ENCODE measurements at regions not wholly inside any gene's neighbourhood (a gene's known extent, or its start where the extent isn't known, plus 50 kb on each side); places are given as distances from the start of the nearest gene placed in this dataset.

DNA sequence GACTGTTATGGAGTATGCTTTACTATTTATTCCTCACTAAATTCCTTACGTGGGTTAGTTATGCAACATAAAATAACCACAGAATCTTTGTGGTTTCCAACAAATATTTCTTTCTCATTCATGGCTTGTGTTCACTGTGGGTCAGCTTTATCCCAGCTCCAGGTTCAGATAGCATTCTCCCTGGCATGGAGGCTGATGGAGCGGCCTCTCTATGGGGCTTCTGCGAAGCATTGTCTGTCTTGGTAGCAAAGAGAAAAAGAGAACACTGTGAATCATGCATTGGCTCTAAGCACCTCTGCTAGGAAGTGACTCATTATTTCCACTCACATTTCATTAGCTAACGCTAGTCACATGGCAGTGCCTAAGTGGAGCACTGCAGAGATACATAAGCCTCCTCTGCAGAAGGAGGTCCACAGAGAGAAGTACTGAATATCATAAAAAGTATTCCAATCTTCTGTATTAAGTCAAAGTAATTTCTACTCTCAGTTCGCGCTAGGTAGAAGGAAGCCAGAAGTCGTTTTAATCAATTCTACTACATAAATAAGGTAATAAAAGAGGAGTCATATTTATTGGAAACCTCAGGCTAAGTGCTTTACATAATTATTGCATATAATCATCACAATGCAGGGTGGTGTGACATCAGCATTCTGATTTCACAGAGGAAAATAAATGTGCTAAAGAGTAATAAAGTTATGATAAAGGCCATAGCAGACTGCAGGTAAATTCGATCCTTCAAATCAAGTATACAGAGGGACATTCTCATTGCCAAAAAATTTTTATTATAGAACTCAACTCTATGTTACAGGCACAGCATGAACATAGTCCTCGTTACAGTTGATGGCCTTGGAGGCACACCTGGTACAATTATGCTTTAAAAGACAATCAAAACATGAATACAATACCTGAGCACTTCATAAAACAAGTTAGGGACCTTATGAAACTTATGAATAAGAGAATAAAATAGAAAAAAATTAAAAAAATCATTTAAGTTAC, 531.1 kb downstream of the CETN3 start:
- H3K27ac ChIP-seq, result no peak overlapping the region
- intact Hi-C loops (cut with DNase I), result no loop called here
- no peaks in the 10 kb centered on the region for H3K4me1 ChIP-seq

GRCh38 chr5:89871906-89872305, 537.6 kb downstream of the CETN3 start:
- intact Hi-C loops (cut with DNase I), result no loop called here
- Histone ChIP-seq H3K27me3 (no peaks in the 10 kb centered on the region), H3K36me3 (no peaks in the 10 kb centered on the region), H3K4me3 (peak overlapping the region in 1 of 2 donors; percentile 1), H3K9me3 (no peaks in the 10 kb centered on the region), H3K27ac (no peak overlapping the region), H3K4me1 (no peaks in the 10 kb centered on the region)
- DNase-seq (ENCODE audit: low spot score in 2 of 2), result no peak
- no peak for TF ChIP-seq CTCF (IDR thresholded peaks at IDR 0.05)

More for the DNA sequence above, 531.1 kb downstream of the CETN3 start:
- no peak overlapping the region for H3K4me3 ChIP-seq
- H3K36me3 ChIP-seq, result no peaks in the 10 kb centered on the region
- H3K27me3 ChIP-seq, result no peaks in the 10 kb centered on the region
- TF ChIP-seq CTCF (IDR thresholded peaks at IDR 0.05), result no peak
- no peak for DNase-seq (ENCODE audit: low spot score in 2 of 2)
- peaks cover 0 to 9% of the 10 kb centered on the region in 2 donors for H3K9me3 ChIP-seq

DNA sequence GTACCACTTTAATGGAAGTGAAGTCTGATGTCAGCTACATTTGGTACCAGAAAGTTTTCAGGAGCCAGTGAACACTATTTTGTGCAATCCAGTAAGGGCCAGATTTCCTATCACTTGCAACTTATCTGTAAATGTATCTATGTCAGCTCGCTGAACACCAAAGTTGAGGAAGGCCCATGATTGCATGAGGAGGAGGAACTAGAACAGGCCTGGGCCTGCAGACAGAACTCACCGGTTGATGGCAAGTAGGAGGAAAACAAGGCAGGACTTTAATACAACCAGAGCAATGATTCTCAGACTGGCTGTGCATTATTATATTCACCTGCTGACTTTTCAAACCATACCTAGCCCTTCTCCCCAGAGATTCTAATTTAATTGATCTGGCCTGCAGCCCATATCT, 540.2 kb downstream of the CETN3 start:
- no peak overlapping the region for H3K27ac ChIP-seq
- no peaks in the 10 kb centered on the region for H3K36me3 ChIP-seq
- DNase-seq (ENCODE audit: low spot score in 2 of 2), result no peak
- TF ChIP-seq CTCF (IDR thresholded peaks at IDR 0.05), result no peak
- no peak overlapping the region for H3K4me3 ChIP-seq
- no peaks in the 10 kb centered on the region for H3K9me3 ChIP-seq
- no peaks in the 10 kb centered on the region for H3K4me1 ChIP-seq
- no peaks in the 10 kb centered on the region for H3K27me3 ChIP-seq
- intact Hi-C loops (cut with DNase I), result no loop called here

- Histone ChIP-seq H3K27me3 (no peaks in the 10 kb centered on the region), H3K27ac (no peak overlapping the region), H3K36me3 (no peaks in the 10 kb centered on the region), H3K4me3 (no peak overlapping the region), H3K9me3 (no peaks in the 10 kb centered on the region), H3K4me1 (no peaks in the 10 kb centered on the region)
- DNase-seq (ENCODE audit: low spot score in 2 of 2), result no peak
- TF ChIP-seq CTCF (IDR thresholded peaks at IDR 0.05), result no peak
- intact Hi-C loops (cut with DNase I), result no loop called here
Measured at GRCh38 chr5:89866410-89866809, 543.1 kb downstream of the CETN3 start.

- intact Hi-C loops (cut with DNase I), result no loop called here
Measured at GRCh38 chr5:89864941-89865340, 544.6 kb downstream of the CETN3 start.

More at GRCh38 chr5:89864941-89865340, 544.6 kb downstream of the CETN3 start:
- H3K4me3 ChIP-seq, result no peak overlapping the region
- H3K27me3 ChIP-seq, result no peaks in the 10 kb centered on the region
- no peak for TF ChIP-seq CTCF (IDR thresholded peaks at IDR 0.05)
- H3K36me3 ChIP-seq, result no peaks in the 10 kb centered on the region
- H3K27ac ChIP-seq, result no peak overlapping the region
- H3K9me3 ChIP-seq, result no peaks in the 10 kb centered on the region
- no peak for DNase-seq (ENCODE audit: low spot score in 2 of 2)
- H3K4me1 ChIP-seq, result no peaks in the 10 kb centered on the region
